ENCODE measurements at regions not wholly inside any gene's neighbourhood (a gene's known extent, or its start where the extent isn't known, plus 50 kb on each side); places are given as distances from the start of the nearest gene placed in this dataset.
"Not testable (repeated sequence)": the region's sequence is repeated elsewhere in the genome, so short reads cannot be mapped to it uniquely, and the experiment has no call there.

- TF ChIP-seq CTCF (IDR thresholded peaks at IDR 0.05; ENCODE audit: insufficient read depth, low read length): no peak
- no peak overlapping the region for H3K4me3 ChIP-seq (ENCODE audit: low read depth, low read length)
- no peak for DNase-seq (ENCODE audit: low read depth)
These were observed 135.8 kb upstream of the KLF12 start for GRCh38 chr13:74270018-74270417.

GRCh38 chr13:74266861-74267260, 132.7 kb upstream of the KLF12 start:
- no peak overlapping the region for H3K4me3 ChIP-seq (ENCODE audit: low read depth, low read length)
- TF ChIP-seq CTCF (IDR thresholded peaks at IDR 0.05; ENCODE audit: insufficient read depth, low read length): no peak
- DNase-seq (ENCODE audit: low read depth): no peak

DNA sequence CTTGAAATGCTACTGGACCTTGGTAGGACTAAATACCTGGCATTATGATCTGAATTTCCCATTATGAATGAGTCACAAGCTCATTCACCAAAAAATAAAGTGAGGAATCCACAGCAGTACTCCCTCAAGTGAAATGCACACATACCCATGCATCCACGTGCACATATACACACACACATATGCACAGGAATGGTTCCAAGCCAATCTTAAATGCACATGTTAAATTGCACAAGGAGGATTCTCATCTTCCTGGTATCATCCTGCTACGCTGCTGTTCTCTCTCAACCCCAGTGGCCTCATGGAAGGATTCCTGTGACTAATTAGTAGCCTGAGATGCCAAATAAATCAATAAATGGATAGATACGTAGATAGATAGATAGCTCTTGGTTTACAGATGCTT, 132.1 kb upstream of the KLF12 start:
- no peak for DNase-seq (ENCODE audit: low read depth)
- no peak for TF ChIP-seq CTCF (IDR thresholded peaks at IDR 0.05; ENCODE audit: insufficient read depth, low read length)
- H3K4me3 ChIP-seq (ENCODE audit: low read depth, low read length): no peak overlapping the region

DNA sequence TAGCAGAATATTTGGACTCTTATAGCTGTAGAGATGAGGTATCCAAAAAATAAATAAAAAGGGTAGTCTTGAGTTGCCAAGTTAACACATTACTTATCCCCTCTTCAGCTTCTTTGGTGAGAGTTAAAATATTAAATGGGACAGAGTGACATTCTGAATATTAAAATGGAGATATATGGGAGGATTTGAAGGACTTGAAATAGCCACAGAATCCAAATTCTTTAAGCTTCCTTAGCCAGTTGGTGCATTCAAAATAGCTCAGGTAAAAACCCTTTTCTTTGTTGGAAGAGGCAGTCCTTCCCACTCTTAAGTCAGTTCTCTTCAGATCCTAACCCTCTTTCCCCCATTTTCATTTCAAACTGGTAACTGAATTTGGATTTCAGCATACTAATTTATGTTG, 130.1 kb upstream of the KLF12 start:
- no peak overlapping the region for H3K4me3 ChIP-seq (ENCODE audit: low read depth, low read length)
- TF ChIP-seq CTCF (IDR thresholded peaks at IDR 0.05; ENCODE audit: insufficient read depth, low read length): no peak
- DNase-seq (ENCODE audit: low read depth): no peak

DNA sequence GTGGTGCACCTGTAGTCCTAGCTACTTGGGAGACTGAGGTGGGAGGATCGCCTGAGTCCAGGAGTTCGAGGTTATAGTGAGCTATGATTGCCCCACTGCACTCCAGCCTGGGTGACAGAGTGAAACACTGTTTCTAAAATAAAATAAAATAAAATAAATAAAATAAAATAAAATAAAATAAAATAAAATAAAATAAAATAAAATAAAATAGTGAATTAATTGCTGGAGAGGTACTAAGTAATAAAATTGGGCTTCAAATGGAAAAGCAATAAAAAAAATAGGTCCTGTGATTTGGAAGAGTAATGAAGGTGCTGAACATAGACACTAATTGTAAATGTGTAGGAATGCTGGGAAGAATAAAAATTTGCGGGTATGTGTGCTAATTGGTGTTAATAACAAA, 126.2 kb upstream of the KLF12 start:
- not testable (repeated sequence) for H3K4me3 ChIP-seq (ENCODE audit: low read depth, low read length); DNase-seq (ENCODE audit: low read depth)

- no peak for TF ChIP-seq CTCF (IDR thresholded peaks at IDR 0.05; ENCODE audit: insufficient read depth, low read length)
- H3K4me3 ChIP-seq (ENCODE audit: low read depth, low read length): no peak overlapping the region
- DNase-seq (ENCODE audit: low read depth): no peak
These were observed 125.4 kb upstream of the KLF12 start for GRCh38 chr13:74259641-74260040.

GRCh38 chr13:74258961-74259360, 124.8 kb upstream of the KLF12 start:
- TF ChIP-seq CTCF (IDR thresholded peaks at IDR 0.05; ENCODE audit: insufficient read depth, low read length): no peak
- H3K4me3 ChIP-seq (ENCODE audit: low read depth, low read length): no peak overlapping the region
- no peak for DNase-seq (ENCODE audit: low read depth)
